ENCODE measurements at regions not wholly inside any gene's neighbourhood (a gene's known extent, or its start where the extent isn't known, plus 50 kb on each side); places are given as distances from the start of the nearest gene placed in this dataset.
A peak's percentile ranks its signal among the peaks of the same experiment; 100 is the strongest.

- H3K27me3 ChIP-seq (ENCODE audit: control insufficient read depth in 2 of 2, insufficient read depth in 2 of 2, low read length in 2 of 2) = peaks cover 0 to 2% of the 10 kb centered on the region in 2 experiments
- no peaks in the 10 kb centered on the region for H3K79me2 ChIP-seq (ENCODE audit: control insufficient read depth, insufficient read depth, low read length)
- ChIA-PET POLR2A (no interaction called here), CTCF (interaction anchor here (1.1 to 2.0 kb wide), 7 partner anchors 11 to 804 kb away, joined by 3 to 15 read pairs (median 3); no protein-coding TSS in a partner anchor)
- intact Hi-C loops (cut with micrococcal nuclease) (no loop called here), dilution Hi-C loops (cut with MboI; ENCODE audit: extremely low pct_ligation_motif_present, low sequenced_read_pairs) (no loop called here)
- no peak overlapping the region for H3K27ac ChIP-seq (ENCODE audit: insufficient read depth, low read depth, low read length)
- H3K4me3 ChIP-seq (replicated peaks in 1 of 3; ENCODE audit: insufficient read depth in 1 of 3, low read depth in 1 of 3, low read length in 3 of 3) = no peak overlapping the region
- H3K36me3 ChIP-seq (ENCODE audit: control insufficient read depth in 2 of 2, extremely low read depth in 1 of 2, insufficient read depth in 2 of 2, low read length in 2 of 2) = no peaks in the 10 kb centered on the region
- FAIRE-seq = peak; percentile 4
- BruUV-seq (replicated peaks) = no TSS peak
- H3K9me1 ChIP-seq (replicated peaks; ENCODE audit: control insufficient read depth, extremely low read depth, insufficient read depth, low read length) = no peaks in the 10 kb centered on the region
- no peak overlapping the region for H3K4me2 ChIP-seq (ENCODE audit: insufficient read depth, low read length)
- no peaks in the 10 kb centered on the region for H3K9me3 ChIP-seq (replicated peaks; ENCODE audit: control insufficient read depth, insufficient read depth, low read length)
- H3K4me1 ChIP-seq (ENCODE audit: control insufficient read depth, extremely low read depth, insufficient read depth, low read length) = no peaks in the 10 kb centered on the region
- no peak overlapping the region for H3K9ac ChIP-seq (replicated peaks; ENCODE audit: extremely low read depth, insufficient read depth, low read length)
- DNase-seq (ENCODE audit: low read depth, low spot score) = no peak
- no peaks in the 10 kb centered on the region for H4K20me1 ChIP-seq (replicated peaks; ENCODE audit: control insufficient read depth, extremely low read depth, insufficient read depth, low read length)
- TF ChIP-seq MYC (IDR thresholded peaks at IDR 0.05; ENCODE audit: low read depth, low read length) = no peak
- TF ChIP-seq, protein P1, sequence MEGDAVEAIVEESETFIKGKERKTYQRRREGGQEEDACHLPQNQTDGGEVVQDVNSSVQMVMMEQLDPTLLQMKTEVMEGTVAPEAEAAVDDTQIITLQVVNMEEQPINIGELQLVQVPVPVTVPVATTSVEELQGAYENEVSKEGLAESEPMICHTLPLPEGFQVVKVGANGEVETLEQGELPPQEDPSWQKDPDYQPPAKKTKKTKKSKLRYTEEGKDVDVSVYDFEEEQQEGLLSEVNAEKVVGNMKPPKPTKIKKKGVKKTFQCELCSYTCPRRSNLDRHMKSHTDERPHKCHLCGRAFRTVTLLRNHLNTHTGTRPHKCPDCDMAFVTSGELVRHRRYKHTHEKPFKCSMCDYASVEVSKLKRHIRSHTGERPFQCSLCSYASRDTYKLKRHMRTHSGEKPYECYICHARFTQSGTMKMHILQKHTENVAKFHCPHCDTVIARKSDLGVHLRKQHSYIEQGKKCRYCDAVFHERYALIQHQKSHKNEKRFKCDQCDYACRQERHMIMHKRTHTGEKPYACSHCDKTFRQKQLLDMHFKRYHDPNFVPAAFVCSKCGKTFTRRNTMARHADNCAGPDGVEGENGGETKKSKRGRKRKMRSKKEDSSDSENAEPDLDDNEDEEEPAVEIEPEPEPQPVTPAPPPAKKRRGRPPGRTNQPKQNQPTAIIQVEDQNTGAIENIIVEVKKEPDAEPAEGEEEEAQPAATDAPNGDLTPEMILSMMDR (IDR thresholded peaks at IDR 0.05; ENCODE audit: extremely low read depth in 1 of 2, insufficient read depth in 1 of 2, low read depth in 1 of 2, low read length in 2 of 2) = no peak
- TF ChIP-seq JUN (IDR thresholded peaks at IDR 0.05; ENCODE audit: borderline replicate concordance, insufficient read depth, insufficient read length, low read depth) = no peak
- no peak for TF ChIP-seq GATA2 (IDR thresholded peaks at IDR 0.05; ENCODE audit: insufficient read depth, insufficient read length, low read depth, low read length)
- no peak overlapping the region for H2AFZ ChIP-seq (ENCODE audit: low read depth, low read length)
Measured at GRCh38 chr18:33840212-33840593, 262.2 kb downstream of the ASXL3 start.

GRCh38 chr18:33839452-33840211 is 261.6 kb downstream of the ASXL3 start:
- Histone ChIP-seq H3K4me3 (replicated peaks in 1 of 3; ENCODE audit: insufficient read depth in 1 of 3, low read depth in 1 of 3, low read length in 3 of 3) (no peak overlapping the region), H4K20me1 (replicated peaks; ENCODE audit: control insufficient read depth, extremely low read depth, insufficient read depth, low read length) (no peaks in the 10 kb centered on the region), H2AFZ (ENCODE audit: low read depth, low read length) (no peak overlapping the region), H3K4me2 (ENCODE audit: insufficient read depth, low read length) (no peak overlapping the region), H3K9ac (replicated peaks; ENCODE audit: extremely low read depth, insufficient read depth, low read length) (no peak overlapping the region), H3K36me3 (ENCODE audit: control insufficient read depth in 2 of 2, extremely low read depth in 1 of 2, insufficient read depth in 2 of 2, low read length in 2 of 2) (no peaks in the 10 kb centered on the region), H3K27me3 (ENCODE audit: control insufficient read depth in 2 of 2, insufficient read depth in 2 of 2, low read length in 2 of 2) (peaks cover 0 to 2% of the 10 kb centered on the region in 2 experiments), H3K9me1 (replicated peaks; ENCODE audit: control insufficient read depth, extremely low read depth, insufficient read depth, low read length) (no peaks in the 10 kb centered on the region), H3K79me2 (ENCODE audit: control insufficient read depth, insufficient read depth, low read length) (no peaks in the 10 kb centered on the region), H3K9me3 (replicated peaks; ENCODE audit: control insufficient read depth, insufficient read depth, low read length) (no peaks in the 10 kb centered on the region), H3K4me1 (ENCODE audit: control insufficient read depth, extremely low read depth, insufficient read depth, low read length) (no peaks in the 10 kb centered on the region), H3K27ac (ENCODE audit: insufficient read depth, low read depth, low read length) (no peak overlapping the region)
- DNase-seq (ENCODE audit: low read depth, low spot score) (peak; percentile 59), FAIRE-seq (peak; percentile 49)
- ChIA-PET CTCF (interaction anchor here (0.6 to 2.0 kb wide), 8 partner anchors 8 to 804 kb away, joined by 3 to 15 read pairs (median 3); no protein-coding TSS in a partner anchor), POLR2A (no interaction called here)
- no TSS peak for BruUV-seq (replicated peaks)
- TF ChIP-seq, protein P1 (IDR thresholded peaks at IDR 0.05; ENCODE audit: extremely low read depth in 1 of 2, insufficient read depth in 1 of 2, low read depth in 1 of 2, low read length in 2 of 2) = peak; percentile 42 to 66
- no peak for TF ChIP-seq JUN (IDR thresholded peaks at IDR 0.05; ENCODE audit: borderline replicate concordance, insufficient read depth, insufficient read length, low read depth)
- intact Hi-C loops (cut with micrococcal nuclease) = loop anchor here (1.0 to 5.0 kb wide), 2 partner anchors 283 to 483 kb away; no protein-coding TSS in a partner anchor
- dilution Hi-C loops (cut with MboI; ENCODE audit: extremely low pct_ligation_motif_present, low sequenced_read_pairs) = no loop called here

All from endothelial cell of umbilical vein (primary cell).